ENCODE measurements at regions not wholly inside any gene's neighbourhood (a gene's known extent, or its start where the extent isn't known, plus 50 kb on each side); places are given as distances from the start of the nearest gene placed in this dataset.

GRCh38 chr16:51439271-51439670 is 288.2 kb upstream of the SALL1 start:
- TF ChIP-seq ARNTL (CRISPR knock-in tag; IDR thresholded peaks at IDR 0.05; ENCODE audit: borderline replicate concordance, low read depth), result no peak
- TF ChIP-seq BACH2 (CRISPR knock-in tag; IDR thresholded peaks at IDR 0.05; ENCODE audit: borderline replicate concordance), result no peak
- no peak for TF ChIP-seq SNAI2 (CRISPR knock-in tag; IDR thresholded peaks at IDR 0.05)
- TF ChIP-seq OSR1 (CRISPR knock-in tag; IDR thresholded peaks at IDR 0.05), result no peak
- no peak for TF ChIP-seq ZC3H10 (CRISPR knock-in tag; IDR thresholded peaks at IDR 0.05)
- TF ChIP-seq POU6F1 (CRISPR knock-in tag; IDR thresholded peaks at IDR 0.05; ENCODE audit: borderline replicate concordance, low read depth), result no peak
- no peak for TF ChIP-seq CSDC2 (CRISPR knock-in tag; IDR thresholded peaks at IDR 0.05)
- no peak for TF ChIP-seq CREB5 (CRISPR knock-in tag; IDR thresholded peaks at IDR 0.05; ENCODE audit: low read depth)
- no peak for TF ChIP-seq PATZ1 (CRISPR knock-in tag; IDR thresholded peaks at IDR 0.05; ENCODE audit: borderline replicate concordance)
- no peak for TF ChIP-seq TCF4 (CRISPR knock-in tag; IDR thresholded peaks at IDR 0.05; ENCODE audit: borderline replicate concordance)
- no peak for TF ChIP-seq ZFP3 (CRISPR knock-in tag; IDR thresholded peaks at IDR 0.05)
- TF ChIP-seq ZNF70 (CRISPR knock-in tag; IDR thresholded peaks at IDR 0.05), result no peak
- TF ChIP-seq RARB (CRISPR knock-in tag; IDR thresholded peaks at IDR 0.05), result no peak
- no peak for TF ChIP-seq TSHZ2 (CRISPR knock-in tag; IDR thresholded peaks at IDR 0.05)
